HEK293 (cell line): ENCODE measurements at regions not wholly inside any gene's neighbourhood (a gene's known extent, or its start where the extent isn't known, plus 50 kb on each side); places are given as distances from the start of the nearest gene placed in this dataset.

ENCODE experiments used
- YY1 ChIP-seq: fragments of 450-650 bp; formaldehyde crosslinking; IDR thresholded peaks from 2 replicates; pipeline ENCODE4 v1.5.1; 2018; ENCODE audit warnings: missing biosample characterization, missing genetic modification characterization
- TF ChIP-seq, protein P1 (sequence below): fragments of 450-650 bp; formaldehyde crosslinking; IDR thresholded peaks from 2 replicates; pipeline ENCODE4 v1.5.1; 2016; ENCODE audit warnings: missing biosample characterization, missing genetic modification characterization
- TF ChIP-seq, protein P2 (sequence below): fragments of 450-650 bp; formaldehyde crosslinking; IDR thresholded peaks from 2 replicates; pipeline ENCODE4 v1.5.1; 2016; ENCODE audit warnings: missing biosample characterization, missing genetic modification characterization, low read depth

DNA sequence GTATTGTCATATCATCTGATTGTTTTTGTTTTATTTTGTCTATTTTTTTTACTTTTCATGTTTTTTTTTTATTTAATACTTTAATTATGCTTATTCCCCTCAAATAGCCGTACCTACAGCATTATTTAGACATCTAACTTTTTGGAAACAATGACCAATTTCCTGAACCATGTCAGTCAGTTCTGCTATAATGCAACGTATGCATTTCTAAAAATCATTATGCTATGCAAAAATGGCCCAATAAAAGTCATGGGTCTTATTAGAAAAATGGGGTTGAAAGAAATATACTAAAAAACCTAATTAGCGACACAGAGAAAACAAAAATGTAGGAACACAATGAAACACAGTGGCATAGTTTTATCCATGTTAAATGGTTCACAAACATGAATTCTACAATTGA is 1454.7 kb downstream of the GRIK2 start:
- TF ChIP-seq, protein P1, sequence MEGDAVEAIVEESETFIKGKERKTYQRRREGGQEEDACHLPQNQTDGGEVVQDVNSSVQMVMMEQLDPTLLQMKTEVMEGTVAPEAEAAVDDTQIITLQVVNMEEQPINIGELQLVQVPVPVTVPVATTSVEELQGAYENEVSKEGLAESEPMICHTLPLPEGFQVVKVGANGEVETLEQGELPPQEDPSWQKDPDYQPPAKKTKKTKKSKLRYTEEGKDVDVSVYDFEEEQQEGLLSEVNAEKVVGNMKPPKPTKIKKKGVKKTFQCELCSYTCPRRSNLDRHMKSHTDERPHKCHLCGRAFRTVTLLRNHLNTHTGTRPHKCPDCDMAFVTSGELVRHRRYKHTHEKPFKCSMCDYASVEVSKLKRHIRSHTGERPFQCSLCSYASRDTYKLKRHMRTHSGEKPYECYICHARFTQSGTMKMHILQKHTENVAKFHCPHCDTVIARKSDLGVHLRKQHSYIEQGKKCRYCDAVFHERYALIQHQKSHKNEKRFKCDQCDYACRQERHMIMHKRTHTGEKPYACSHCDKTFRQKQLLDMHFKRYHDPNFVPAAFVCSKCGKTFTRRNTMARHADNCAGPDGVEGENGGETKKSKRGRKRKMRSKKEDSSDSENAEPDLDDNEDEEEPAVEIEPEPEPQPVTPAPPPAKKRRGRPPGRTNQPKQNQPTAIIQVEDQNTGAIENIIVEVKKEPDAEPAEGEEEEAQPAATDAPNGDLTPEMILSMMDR (tag by site-specific recombination) = no peak
- TF ChIP-seq, protein P2, sequence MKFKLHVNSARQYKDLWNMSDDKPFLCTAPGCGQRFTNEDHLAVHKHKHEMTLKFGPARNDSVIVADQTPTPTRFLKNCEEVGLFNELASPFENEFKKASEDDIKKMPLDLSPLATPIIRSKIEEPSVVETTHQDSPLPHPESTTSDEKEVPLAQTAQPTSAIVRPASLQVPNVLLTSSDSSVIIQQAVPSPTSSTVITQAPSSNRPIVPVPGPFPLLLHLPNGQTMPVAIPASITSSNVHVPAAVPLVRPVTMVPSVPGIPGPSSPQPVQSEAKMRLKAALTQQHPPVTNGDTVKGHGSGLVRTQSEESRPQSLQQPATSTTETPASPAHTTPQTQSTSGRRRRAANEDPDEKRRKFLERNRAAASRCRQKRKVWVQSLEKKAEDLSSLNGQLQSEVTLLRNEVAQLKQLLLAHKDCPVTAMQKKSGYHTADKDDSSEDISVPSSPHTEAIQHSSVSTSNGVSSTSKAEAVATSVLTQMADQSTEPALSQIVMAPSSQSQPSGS = no peak
- no peak for TF ChIP-seq YY1
